ENCODE measurements at regions not wholly inside any gene's neighbourhood (a gene's known extent, or its start where the extent isn't known, plus 50 kb on each side); places are given as distances from the start of the nearest gene placed in this dataset.

DNA sequence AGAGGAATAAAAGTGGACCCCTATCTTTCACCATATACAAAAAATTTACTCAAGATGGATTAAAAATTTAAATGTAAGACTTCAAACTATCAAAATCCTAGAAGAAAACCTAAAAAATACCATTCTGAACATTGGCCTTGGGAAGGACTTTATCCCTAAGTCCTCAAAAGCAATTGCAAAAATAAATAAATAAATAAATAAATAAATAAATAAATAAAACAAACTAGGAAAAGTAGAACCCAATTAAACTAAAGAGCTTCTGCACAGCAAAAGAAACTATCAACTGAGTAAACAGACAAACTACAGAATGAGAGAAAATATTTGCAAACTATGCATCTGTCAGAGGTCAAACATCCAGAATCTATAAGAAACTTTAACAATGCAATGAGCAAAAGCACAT is 874.9 kb upstream of the PCDH20 start:
- DNase-seq (ENCODE audit: low read depth, low spot score): no peak

DNA sequence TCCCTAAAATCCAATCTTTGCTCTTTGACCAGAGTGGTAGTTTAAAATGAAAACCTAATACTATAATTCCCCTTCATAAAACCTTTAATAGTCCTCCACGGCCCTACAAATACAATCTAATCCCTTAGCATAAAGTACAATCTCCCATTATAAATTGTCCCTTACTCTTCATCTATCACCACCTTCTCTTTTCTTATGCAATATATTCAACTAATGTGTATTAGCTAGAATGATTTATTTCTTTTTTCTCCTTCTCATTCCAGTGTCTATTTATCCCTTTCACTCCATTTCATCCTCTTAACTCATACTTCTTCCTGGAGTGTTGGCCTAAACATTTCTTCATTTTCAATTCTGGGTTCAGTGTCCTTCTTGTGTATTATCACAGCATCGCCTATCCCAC is 872.1 kb upstream of the PCDH20 start:
- no peak for DNase-seq (ENCODE audit: low read depth, low spot score)

DNA sequence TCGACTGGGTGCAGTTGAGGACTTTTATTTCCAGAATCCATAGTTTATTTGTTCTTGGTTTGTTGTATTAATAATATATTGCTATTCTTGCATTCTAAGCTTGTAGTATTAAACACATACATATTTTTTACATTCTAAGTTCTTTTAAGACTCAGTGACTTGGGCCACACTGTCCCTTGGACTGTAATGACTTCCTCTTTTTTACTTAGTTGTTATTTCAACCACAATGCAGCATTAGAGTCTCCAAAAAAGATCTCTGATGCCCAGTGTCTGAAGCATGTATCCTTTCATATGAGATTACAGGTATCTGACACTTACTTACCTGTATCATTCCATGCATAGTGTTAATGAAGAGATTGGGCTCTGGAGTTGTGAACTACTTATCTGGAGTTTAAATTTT is 864.9 kb upstream of the PCDH20 start:
- DNase-seq (ENCODE audit: low read depth, low spot score): no peak

DNA sequence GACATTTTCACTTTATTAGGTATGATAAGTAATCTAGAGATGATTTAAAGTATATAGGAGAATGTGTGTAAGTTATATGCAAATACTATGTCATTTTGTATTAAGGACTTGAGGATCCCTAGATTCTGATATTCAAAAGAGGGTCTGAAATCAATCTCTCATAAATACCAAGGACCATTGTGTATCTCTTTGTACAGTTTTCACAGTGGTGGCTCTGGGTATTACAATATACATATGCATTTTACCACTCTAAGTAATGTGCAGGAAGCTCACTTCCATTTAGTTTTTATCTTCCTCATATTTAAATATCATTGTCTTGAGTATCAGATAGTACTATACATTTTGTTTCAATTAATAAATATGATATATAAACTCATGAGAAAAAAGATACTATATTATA is 862.6 kb upstream of the PCDH20 start:
- DNase-seq (ENCODE audit: low read depth, low spot score): no peak

DNA sequence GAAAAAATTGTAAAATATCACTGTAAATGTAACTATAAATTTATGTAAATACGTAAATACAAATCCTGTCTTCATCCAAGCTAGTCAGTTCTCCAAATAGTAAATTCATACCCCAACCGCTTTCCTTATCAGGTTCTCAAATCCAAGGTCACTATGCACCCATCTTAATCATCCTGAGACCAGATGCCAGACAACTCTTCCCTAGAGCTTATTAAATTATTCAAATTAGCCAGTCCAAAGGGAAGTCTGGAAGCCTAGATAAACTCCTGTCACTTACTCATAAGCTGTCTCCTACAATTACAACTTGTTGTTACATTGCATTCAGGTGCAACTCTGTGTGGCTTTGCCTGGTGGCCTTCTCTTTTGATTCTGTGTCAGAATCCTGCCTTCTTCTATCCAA is 836.1 kb upstream of the PCDH20 start:
- DNase-seq (ENCODE audit: low read depth, low spot score): no peak

DNA sequence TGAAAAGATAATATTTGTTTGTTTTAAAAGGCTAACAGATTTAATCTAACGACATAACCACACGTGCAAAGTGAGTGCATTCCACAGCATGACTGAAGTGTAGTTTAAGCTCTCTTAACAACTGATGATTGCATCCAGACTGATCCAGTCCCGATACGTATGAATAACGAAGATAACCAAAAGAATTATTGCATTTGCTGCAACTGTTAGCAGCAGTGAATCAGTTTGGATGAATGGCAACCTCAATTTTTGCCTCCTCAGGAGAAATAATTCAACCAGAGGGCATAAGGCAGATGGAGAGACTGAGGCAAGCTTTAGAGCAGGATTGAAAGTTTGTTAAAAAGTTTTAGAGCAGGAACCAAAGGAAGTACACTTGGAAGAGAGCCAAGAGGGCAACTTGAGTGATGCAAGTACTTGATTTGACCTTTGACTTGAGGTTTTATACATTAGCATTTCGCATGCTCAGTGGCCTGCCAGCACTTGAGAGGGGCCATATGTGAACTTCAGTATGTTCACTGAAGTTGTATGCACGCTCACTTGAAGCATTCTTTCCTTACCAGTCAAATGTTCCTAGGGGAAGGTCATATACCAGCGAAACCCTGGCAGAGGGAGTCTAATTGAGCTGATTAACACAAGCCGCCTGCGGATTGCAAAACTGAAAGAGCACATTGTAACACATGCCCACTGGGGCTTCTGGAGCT is 835.0 kb upstream of the PCDH20 start:
- no peak for DNase-seq (ENCODE audit: low read depth, low spot score)

DNA sequence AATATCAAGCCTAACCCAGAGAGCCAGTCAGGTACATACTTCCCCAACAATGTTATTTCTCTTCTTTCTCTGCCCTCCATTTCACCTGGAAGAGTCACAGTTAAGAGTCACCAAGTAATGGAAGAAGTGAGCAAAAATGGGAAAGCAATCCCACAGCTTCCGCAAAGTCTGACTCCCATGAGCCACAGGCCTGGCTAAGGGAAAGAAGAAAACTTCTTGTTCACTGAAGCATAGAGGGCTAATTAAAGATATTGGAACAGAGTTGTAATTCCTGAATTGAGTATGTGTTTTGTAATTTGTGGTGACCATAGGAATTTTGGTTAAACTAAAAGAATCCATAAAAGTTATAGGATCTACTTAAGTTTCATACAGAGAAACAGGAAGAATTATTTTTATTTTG is 830.9 kb upstream of the PCDH20 start:
- DNase-seq (ENCODE audit: low read depth, low spot score): no peak

DNA sequence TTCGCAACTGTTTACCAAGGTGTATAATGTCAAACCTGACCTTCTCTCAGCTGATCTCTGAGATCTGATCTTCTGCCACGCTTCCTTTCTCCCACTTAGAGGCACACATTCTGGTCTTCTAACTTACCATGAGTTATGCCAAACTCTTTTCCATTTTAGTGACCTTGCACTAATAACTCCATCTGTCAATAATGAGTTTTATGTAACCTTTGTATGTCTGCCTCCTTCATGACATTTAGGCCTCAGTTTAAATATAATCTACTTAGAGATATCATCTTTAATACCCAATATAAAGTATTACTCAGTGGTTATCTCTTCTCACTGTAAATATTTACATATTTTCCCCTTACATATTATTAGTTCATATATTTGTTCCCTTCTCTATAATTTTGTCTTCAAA is 827.5 kb upstream of the PCDH20 start:
- no peak for DNase-seq (ENCODE audit: low read depth, low spot score)

DNA sequence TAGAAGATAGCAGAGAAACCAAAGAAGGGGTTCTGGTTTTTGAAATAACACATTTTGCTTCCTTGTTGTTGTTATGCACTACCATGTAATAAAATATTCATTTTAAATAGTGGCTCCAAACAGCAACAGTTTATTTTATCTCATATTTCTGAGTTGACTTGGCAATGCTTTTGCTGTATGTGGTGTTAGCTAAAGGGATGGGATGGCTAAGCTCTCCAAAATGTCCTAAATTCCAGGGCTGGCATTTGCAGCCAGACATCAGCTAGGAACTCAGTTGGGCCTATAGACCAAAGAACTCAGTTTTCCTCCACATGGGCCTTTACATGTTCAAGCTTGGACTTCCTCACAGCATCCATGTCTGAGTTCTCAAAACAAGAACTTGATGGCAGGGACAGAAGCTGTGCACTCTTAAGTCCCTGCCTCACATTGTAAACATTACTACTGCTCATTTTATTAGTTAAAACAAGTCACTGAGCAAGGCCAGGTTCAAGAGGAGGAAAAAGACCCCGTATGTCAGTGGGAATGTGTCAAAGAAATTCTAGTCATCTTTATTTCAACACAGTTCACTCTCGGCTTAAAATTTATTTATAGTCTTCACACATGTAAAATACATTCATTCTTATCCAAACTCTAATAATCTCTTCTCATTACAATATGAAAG is 819.3 kb upstream of the PCDH20 start:
- no peak for DNase-seq (ENCODE audit: low read depth, low spot score)

DNA sequence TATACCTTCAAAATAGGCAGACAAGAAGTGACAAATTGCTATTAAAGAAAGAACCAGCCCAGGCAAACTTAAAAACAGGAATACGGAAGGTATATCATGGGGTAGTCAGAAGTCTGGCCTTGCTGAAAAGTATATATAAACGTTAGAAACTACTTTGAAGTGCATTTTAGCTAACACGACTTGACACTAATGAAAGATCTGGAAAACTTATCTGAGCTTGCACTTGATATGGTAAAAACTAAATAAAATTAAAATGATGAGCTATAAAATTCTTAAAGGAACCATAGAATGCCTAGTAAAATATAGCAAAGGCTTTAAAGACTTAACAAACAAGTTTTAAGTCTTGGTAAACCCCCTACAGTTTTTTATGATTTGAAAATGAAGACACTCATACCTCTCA is 795.3 kb upstream of the PCDH20 start:
- no peak for DNase-seq (ENCODE audit: low read depth, low spot score)

DNA sequence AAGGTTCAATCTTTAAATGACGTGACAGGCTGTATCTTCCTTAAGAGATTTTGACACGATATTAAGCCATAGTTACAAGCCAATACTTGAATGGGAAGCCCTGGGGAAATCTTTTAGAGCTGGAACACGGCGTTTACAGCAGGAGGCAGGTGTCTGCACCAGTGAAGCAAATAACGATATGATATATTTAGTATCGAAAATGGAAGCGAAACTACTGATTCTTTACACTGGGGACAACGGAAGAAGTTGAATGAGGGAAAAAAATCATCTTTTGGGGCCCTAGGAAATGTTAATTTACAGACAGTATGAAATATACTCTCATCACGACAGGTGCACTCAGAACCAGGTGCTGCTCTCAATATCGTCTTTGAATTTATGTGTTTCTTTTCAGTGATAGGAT is 793.9 kb upstream of the PCDH20 start:
- no peak for DNase-seq (ENCODE audit: low read depth, low spot score)

DNA sequence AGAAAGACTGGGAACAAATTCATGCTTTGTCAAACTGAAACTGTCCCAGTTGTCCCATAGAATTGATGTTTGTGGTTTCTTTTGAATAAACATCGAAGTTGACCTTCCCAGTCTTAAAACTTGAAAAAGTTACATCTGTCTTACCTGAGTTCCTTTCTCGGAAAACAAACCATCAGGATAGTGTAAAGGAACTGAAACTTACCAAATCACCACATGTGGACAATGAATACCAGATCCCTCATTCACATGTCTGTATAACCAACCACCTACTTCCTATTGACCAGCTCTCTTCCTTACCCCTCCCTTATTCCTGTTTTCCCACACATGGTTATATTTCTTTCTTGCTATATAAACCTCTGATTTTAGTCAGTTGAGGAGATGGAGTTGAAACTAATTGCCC is 791.7 kb upstream of the PCDH20 start:
- DNase-seq (ENCODE audit: low read depth, low spot score): no peak

DNA sequence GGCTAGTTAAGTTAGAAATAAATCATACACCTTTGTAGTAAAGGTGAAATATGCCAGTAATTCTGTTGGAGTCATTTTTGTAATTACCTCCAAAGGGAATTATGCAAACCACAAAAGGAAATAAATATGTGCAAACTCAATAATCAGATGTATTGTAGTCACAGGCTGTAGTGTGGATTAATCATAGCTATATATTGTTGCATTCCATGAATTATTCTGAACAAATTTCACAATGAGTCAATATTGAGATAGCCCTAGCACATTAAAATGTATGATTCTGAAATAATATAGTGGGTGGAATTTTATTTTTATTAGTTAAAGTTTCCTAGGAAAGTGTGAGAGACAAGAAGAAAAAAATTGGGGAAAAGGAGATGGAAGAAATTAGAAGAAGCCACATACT is 790.5 kb upstream of the PCDH20 start:
- no peak for DNase-seq (ENCODE audit: low read depth, low spot score)

DNA sequence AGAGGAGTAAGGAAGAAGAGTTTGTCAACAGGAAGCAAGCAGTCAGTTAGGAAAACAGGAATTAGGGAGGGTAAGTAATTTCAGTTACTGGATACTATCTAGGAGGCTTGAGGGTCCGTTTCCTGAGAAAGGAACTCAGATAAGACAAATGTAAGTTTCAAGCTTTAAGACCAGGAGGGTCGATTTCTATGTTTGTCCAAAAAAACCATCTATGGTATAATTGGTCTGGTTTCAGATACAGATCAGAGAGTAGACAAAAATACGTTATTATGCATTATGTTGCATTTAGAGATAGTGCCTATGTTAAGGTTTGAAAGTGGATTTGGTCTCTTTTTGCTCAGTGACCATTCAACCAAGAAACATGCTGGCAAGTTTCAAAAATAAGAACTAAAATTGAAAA is 789.6 kb upstream of the PCDH20 start:
- no peak for DNase-seq (ENCODE audit: low read depth, low spot score)

DNA sequence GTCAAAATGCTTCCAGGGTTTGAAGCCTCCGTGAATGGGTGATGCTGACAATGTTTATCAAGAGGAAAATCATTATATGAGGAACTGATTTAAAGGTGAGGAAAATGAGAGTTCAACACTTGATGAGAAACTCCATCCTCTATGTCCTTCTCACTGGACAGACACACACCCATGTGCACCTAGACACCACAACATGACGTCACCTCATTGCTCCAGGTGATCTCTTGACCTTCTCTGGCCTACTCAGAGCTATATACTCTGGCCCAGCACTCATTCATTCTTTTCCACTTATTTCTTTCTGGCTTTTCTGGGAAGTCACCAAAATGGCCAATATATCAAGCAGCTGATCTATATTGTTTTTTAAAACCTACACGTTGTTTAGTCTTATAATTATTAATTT is 778.7 kb upstream of the PCDH20 start:
- no peak for DNase-seq (ENCODE audit: low read depth, low spot score)

DNA sequence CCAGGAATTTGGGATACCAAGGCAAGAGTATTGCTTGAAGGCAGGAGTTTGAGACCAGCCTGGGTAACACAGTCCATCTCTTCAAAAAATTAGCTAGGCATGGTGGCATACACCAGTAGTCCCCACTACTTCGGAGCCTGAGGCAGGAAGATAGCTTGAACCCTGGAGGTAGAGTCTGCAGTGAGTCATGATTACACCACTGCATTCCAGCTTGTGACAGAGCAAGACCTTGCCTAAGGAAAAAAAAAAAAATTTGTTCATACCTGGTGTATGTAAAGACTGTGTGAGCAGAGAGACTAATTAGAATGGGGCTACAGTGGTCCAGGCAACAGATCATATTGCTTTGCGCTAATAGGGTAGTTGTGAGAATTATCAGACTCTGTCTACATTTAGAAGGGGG is 778.3 kb upstream of the PCDH20 start:
- no peak for DNase-seq (ENCODE audit: low read depth, low spot score)

DNA sequence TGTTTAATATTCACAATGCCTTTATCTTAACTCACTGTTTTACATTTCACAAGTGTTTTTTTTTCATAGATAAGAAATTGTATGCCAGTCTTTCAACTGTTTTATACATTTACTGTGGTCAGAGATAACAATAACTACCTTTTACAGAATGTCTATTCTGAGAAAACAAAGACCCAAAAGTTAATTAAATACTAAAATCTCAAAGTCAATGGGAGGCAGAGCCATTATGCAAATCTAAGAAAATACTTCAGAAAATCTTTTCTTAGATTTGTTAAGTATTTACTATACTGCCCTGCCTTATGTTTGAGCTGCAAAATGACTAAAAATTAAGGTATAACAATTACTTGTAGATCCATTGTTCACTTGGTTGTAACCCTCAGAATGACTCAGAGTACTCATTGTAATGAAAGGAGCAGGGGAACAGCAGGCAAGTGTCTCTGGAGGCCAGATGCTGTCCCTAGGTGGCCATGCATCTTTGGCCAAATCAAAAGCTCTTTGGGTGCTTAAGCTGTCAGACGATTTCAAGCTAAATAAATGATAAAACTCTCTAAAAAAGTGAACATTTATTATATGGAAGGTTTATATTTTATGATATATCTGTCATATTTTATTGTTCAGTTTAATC is 770.1 kb upstream of the PCDH20 start:
- DNase-seq (ENCODE audit: low read depth, low spot score): no peak

DNA sequence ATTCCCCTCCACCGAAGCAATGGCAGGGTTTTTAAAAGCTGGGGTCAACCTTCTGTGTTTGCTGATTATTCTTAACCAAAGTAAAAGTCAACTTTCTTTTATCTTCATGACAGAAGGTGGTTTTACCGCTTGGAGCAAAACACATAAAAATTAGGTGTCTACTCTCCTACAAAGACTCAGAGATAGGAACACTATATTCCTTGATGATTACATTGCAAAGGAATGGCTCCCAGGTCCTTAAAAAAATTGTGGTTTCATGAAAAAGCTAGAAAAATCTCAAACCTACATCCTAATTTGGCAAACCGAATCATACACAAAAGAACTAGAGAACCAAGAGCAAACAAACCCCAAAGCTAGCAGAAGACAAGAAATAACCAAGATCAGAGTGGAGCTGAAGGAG is 760.4 kb upstream of the PCDH20 start:
- no peak for DNase-seq (ENCODE audit: low read depth, low spot score)

DNA sequence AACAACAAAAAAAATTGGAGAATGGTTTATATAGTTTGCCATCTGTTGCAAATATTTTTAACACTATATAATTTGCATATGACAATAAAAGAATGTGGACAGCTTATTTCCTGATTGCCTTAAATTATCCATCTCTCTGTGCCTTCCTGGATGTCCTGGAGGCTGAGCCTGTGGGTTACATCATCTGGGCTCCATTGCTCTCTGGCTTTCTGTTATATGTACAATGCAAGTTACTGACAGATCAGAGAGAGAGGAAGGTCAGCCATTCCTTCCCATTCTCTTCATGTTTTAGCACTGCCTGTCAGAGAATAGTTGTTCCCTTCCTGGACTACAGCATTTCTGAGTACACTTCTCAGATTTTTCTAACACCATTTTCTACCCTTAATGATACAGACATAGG is 758.3 kb upstream of the PCDH20 start:
- DNase-seq (ENCODE audit: low read depth, low spot score): no peak

DNA sequence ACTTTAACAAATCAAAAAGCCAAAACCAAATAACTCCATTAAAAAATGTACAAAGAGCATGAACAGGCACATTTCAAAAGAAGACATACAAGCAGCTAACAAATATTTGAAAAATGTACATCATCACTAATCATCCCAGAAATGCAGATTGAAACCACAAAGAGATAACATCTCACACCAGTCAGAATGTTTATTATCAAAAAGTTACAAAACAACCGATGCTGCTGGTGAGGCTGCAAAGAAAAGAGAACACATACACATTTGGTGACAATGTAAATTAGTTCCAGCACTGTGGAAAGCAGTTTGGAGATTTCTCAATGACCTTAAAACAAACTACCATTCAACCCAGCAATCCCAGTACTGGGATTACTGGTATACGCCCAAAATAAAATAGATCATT is 756.0 kb upstream of the PCDH20 start:
- no peak for DNase-seq (ENCODE audit: low read depth, low spot score)

DNA sequence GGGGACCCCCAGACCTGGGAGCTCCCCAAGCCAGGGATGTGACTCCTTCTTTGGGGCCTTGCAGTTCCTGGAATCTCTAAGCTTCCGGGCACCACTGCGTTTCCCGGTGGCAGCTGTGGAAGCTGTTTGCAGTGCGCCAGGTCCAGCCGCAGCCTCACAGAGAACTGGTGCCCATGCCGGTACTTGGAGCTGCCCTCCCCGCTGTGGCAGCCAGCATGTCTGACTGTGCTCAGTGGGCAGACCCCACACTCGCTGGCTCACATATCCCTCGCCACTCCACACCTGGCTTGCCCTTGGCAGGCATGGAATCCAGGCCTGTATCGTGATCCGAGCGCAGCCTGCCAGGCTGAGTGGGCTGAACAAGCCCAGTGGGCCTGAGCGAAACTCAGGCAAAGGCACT is 753.2 kb upstream of the PCDH20 start:
- DNase-seq (ENCODE audit: low read depth, low spot score): no peak

DNA sequence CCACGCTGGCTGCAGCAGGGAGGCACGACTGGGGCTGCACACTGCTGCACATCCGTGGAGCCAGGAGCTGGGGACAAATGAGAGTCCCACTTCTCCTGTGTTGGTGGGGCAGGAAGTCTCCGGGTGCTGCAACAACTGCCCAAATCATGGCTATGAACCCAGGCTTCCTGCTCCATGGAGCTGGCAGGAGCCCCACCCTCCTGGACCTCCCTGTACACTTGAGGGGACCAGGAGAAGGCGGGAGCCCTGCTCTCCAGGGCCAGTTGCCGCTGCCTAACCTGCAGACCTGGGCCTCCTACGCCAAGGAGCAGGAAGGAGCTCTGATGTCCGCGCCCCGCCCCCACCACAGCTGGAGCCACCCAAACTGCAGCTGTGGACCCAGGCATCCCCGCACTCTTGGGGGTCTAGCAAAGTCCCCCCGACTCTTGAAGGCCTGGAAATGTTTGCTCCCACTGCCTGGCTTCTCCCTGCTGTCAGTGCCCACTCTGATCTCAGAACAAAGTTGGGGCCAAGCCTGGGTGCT is 752.1 kb upstream of the PCDH20 start:
- DNase-seq (ENCODE audit: low read depth, low spot score): no peak

DNA sequence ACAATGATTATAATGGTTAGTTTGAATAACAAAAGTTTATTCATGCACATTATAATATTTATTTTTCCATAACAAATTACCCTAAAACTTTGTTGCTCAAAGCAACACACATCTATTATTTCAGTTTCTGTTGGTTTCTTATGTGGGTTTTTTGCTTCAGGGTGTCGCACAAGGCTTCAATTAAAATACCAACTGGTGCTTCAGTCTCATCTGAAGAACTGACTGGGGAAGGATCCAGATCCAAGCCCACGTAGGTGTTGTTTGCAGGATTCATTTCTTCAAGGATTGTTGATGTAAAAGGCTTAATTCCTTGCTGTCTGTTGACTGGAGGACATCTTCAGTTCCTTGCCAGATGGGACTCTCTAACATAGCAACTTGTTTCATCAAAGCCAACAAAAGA is 747.2 kb upstream of the PCDH20 start:
- DNase-seq (ENCODE audit: low read depth, low spot score): no peak
